ENCODE measurements at regions not wholly inside any gene's neighbourhood (a gene's known extent, or its start where the extent isn't known, plus 50 kb on each side); places are given as distances from the start of the nearest gene placed in this dataset.

- intact Hi-C loops (cut with DNase I): no loop called here
- Histone ChIP-seq H3K9me3 (no peaks in the 10 kb centered on the region), H3K36me3 (no peaks in the 10 kb centered on the region), H3K27me3 (no peaks in the 10 kb centered on the region), H3K4me3 (no peak overlapping the region), H3K27ac (no peak overlapping the region), H3K4me1 (no peaks in the 10 kb centered on the region)
- ATAC-seq (no peak), DNase-seq (no peak)
- TF ChIP-seq CTCF (IDR thresholded peaks at IDR 0.05): no peak
These were observed 246.0 kb upstream of the SPTLC3 start for GRCh38 chr20:12762725-12763124.

GRCh38 chr20:12763406-12763805, 245.4 kb upstream of the SPTLC3 start:
- Histone ChIP-seq H3K9me3 (no peaks in the 10 kb centered on the region), H3K4me3 (no peak overlapping the region), H3K27me3 (no peaks in the 10 kb centered on the region), H3K4me1 (no peaks in the 10 kb centered on the region), H3K27ac (no peak overlapping the region), H3K36me3 (no peaks in the 10 kb centered on the region)
- no peak for TF ChIP-seq CTCF (IDR thresholded peaks at IDR 0.05)
- no peak for ATAC-seq
- intact Hi-C loops (cut with DNase I): no loop called here
- no peak for DNase-seq

GRCh38 chr20:12764053-12764452, 244.7 kb upstream of the SPTLC3 start:
- TF ChIP-seq CTCF (IDR thresholded peaks at IDR 0.05): no peak
- ATAC-seq (no peak), DNase-seq (no peak)
- H3K36me3 ChIP-seq: no peaks in the 10 kb centered on the region
- no peaks in the 10 kb centered on the region for H3K9me3 ChIP-seq
- intact Hi-C loops (cut with DNase I): no loop called here
- H3K27me3 ChIP-seq: no peaks in the 10 kb centered on the region
- no peak overlapping the region for H3K27ac ChIP-seq
- no peak overlapping the region for H3K4me3 ChIP-seq
- H3K4me1 ChIP-seq: no peaks in the 10 kb centered on the region

- Histone ChIP-seq H3K4me3 (no peak overlapping the region), H3K9me3 (no peaks in the 10 kb centered on the region), H3K4me1 (no peaks in the 10 kb centered on the region), H3K27me3 (no peaks in the 10 kb centered on the region), H3K36me3 (no peaks in the 10 kb centered on the region), H3K27ac (no peak overlapping the region)
- no peak for ATAC-seq
- DNase-seq: no peak
- intact Hi-C loops (cut with DNase I): no loop called here
- TF ChIP-seq CTCF (IDR thresholded peaks at IDR 0.05): no peak
These were observed 243.9 kb upstream of the SPTLC3 start for GRCh38 chr20:12764851-12765250.

GRCh38 chr20:12773936-12774335, 234.8 kb upstream of the SPTLC3 start:
- ATAC-seq: no peak
- TF ChIP-seq CTCF (IDR thresholded peaks at IDR 0.05): no peak
- no peaks in the 10 kb centered on the region for H3K9me3 ChIP-seq

GRCh38 chr20:12775041-12775440, 233.7 kb upstream of the SPTLC3 start:
- H3K27ac ChIP-seq: no peak overlapping the region

More at GRCh38 chr20:12773936-12774335, 234.8 kb upstream of the SPTLC3 start:
- no peak for DNase-seq
- Histone ChIP-seq H3K27ac (no peak overlapping the region), H3K36me3 (no peaks in the 10 kb centered on the region), H3K4me1 (no peaks in the 10 kb centered on the region), H3K27me3 (no peaks in the 10 kb centered on the region), H3K4me3 (no peak overlapping the region)
- intact Hi-C loops (cut with DNase I): no loop called here

More at GRCh38 chr20:12775041-12775440, 233.7 kb upstream of the SPTLC3 start:
- no peak for DNase-seq
- intact Hi-C loops (cut with DNase I): no loop called here
- Histone ChIP-seq H3K9me3 (no peaks in the 10 kb centered on the region), H3K27me3 (no peaks in the 10 kb centered on the region), H3K4me3 (no peak overlapping the region), H3K36me3 (no peaks in the 10 kb centered on the region), H3K4me1 (no peaks in the 10 kb centered on the region)
- no peak for ATAC-seq
- TF ChIP-seq CTCF (IDR thresholded peaks at IDR 0.05): no peak
